ENCODE measurements at regions not wholly inside any gene's neighbourhood (a gene's known extent, or its start where the extent isn't known, plus 50 kb on each side); places are given as distances from the start of the nearest gene placed in this dataset.

- TF ChIP-seq, protein P1, sequence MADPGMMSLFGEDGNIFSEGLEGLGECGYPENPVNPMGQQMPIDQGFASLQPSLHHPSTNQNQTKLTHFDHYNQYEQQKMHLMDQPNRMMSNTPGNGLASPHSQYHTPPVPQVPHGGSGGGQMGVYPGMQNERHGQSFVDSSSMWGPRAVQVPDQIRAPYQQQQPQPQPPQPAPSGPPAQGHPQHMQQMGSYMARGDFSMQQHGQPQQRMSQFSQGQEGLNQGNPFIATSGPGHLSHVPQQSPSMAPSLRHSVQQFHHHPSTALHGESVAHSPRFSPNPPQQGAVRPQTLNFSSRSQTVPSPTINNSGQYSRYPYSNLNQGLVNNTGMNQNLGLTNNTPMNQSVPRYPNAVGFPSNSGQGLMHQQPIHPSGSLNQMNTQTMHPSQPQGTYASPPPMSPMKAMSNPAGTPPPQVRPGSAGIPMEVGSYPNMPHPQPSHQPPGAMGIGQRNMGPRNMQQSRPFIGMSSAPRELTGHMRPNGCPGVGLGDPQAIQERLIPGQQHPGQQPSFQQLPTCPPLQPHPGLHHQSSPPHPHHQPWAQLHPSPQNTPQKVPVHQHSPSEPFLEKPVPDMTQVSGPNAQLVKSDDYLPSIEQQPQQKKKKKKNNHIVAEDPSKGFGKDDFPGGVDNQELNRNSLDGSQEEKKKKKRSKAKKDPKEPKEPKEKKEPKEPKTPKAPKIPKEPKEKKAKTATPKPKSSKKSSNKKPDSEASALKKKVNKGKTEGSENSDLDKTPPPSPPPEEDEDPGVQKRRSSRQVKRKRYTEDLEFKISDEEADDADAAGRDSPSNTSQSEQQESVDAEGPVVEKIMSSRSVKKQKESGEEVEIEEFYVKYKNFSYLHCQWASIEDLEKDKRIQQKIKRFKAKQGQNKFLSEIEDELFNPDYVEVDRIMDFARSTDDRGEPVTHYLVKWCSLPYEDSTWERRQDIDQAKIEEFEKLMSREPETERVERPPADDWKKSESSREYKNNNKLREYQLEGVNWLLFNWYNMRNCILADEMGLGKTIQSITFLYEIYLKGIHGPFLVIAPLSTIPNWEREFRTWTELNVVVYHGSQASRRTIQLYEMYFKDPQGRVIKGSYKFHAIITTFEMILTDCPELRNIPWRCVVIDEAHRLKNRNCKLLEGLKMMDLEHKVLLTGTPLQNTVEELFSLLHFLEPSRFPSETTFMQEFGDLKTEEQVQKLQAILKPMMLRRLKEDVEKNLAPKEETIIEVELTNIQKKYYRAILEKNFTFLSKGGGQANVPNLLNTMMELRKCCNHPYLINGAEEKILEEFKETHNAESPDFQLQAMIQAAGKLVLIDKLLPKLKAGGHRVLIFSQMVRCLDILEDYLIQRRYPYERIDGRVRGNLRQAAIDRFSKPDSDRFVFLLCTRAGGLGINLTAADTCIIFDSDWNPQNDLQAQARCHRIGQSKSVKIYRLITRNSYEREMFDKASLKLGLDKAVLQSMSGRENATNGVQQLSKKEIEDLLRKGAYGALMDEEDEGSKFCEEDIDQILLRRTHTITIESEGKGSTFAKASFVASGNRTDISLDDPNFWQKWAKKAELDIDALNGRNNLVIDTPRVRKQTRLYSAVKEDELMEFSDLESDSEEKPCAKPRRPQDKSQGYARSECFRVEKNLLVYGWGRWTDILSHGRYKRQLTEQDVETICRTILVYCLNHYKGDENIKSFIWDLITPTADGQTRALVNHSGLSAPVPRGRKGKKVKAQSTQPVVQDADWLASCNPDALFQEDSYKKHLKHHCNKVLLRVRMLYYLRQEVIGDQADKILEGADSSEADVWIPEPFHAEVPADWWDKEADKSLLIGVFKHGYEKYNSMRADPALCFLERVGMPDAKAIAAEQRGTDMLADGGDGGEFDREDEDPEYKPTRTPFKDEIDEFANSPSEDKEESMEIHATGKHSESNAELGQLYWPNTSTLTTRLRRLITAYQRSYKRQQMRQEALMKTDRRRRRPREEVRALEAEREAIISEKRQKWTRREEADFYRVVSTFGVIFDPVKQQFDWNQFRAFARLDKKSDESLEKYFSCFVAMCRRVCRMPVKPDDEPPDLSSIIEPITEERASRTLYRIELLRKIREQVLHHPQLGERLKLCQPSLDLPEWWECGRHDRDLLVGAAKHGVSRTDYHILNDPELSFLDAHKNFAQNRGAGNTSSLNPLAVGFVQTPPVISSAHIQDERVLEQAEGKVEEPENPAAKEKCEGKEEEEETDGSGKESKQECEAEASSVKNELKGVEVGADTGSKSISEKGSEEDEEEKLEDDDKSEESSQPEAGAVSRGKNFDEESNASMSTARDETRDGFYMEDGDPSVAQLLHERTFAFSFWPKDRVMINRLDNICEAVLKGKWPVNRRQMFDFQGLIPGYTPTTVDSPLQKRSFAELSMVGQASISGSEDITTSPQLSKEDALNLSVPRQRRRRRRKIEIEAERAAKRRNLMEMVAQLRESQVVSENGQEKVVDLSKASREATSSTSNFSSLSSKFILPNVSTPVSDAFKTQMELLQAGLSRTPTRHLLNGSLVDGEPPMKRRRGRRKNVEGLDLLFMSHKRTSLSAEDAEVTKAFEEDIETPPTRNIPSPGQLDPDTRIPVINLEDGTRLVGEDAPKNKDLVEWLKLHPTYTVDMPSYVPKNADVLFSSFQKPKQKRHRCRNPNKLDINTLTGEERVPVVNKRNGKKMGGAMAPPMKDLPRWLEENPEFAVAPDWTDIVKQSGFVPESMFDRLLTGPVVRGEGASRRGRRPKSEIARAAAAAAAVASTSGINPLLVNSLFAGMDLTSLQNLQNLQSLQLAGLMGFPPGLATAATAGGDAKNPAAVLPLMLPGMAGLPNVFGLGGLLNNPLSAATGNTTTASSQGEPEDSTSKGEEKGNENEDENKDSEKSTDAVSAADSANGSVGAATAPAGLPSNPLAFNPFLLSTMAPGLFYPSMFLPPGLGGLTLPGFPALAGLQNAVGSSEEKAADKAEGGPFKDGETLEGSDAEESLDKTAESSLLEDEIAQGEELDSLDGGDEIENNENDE (IDR thresholded peaks at IDR 0.05; ENCODE audit: insufficient replicate concordance, low read length): no peak
- TF ChIP-seq CBX5 (IDR thresholded peaks at IDR 0.05; ENCODE audit: low read depth, low read length) (no peak), PHF8 (conservative IDR thresholded peaks at IDR 0.05; ENCODE audit: low read depth, low read length) (no peak), POLR2A (IDR thresholded peaks at IDR 0.05; ENCODE audit: control extremely low read depth in 1 of 2, low read depth in 2 of 2, low read length in 2 of 2) (no peak), TEAD4 (IDR thresholded peaks at IDR 0.05; ENCODE audit: low read depth, low read length) (no peak), RXRA (IDR thresholded peaks at IDR 0.05; ENCODE audit: insufficient read depth, low read depth, low read length) (no peak)
- TF ChIP-seq, protein P2, sequence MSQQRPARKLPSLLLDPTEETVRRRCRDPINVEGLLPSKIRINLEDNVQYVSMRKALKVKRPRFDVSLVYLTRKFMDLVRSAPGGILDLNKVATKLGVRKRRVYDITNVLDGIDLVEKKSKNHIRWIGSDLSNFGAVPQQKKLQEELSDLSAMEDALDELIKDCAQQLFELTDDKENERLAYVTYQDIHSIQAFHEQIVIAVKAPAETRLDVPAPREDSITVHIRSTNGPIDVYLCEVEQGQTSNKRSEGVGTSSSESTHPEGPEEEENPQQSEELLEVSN (IDR thresholded peaks at IDR 0.05): no peak
Measured at GRCh38 chr2:134139611-134140010, 114.3 kb upstream of the MGAT5 start (continued).

Measured in H1 (cell line).